ENCODE measurements at regions not wholly inside any gene's neighbourhood (a gene's known extent, or its start where the extent isn't known, plus 50 kb on each side); places are given as distances from the start of the nearest gene placed in this dataset.

- DNase-seq (ENCODE audit: low read depth, low spot score): no peak
- Histone ChIP-seq H3K9ac (ENCODE audit: insufficient read length) (no peak overlapping the region), H3K4me3 (no peak overlapping the region), H3K27ac (no peak overlapping the region), H3K36me3 (ENCODE audit: insufficient read depth, low read length) (no peaks in the 10 kb centered on the region), H3K9me3 (ENCODE audit: low read depth, low read length) (no peaks in the 10 kb centered on the region)
- no peak for TF ChIP-seq FOXP2 (optimal IDR thresholded peaks at IDR 0.05; ENCODE audit: control extremely low read depth, extremely low read length, insufficient read depth)
- no peak for TF ChIP-seq POLR2AphosphoS5 (IDR thresholded peaks at IDR 0.05; ENCODE audit: borderline replicate concordance, low read depth, low read length)
- no peak for TF ChIP-seq EZH2 (IDR thresholded peaks at IDR 0.05)
Measured at GRCh38 chr21:38912102-38912629, 106.4 kb downstream of the ETS2 start.

GRCh38 chr21:38911484-38912101 is 105.9 kb downstream of the ETS2 start:
- no peaks in the 10 kb centered on the region for H3K9me3 ChIP-seq (ENCODE audit: low read depth, low read length)
- no peak for TF ChIP-seq EZH2 (IDR thresholded peaks at IDR 0.05)
- no peak for TF ChIP-seq FOXP2 (optimal IDR thresholded peaks at IDR 0.05; ENCODE audit: control extremely low read depth, extremely low read length, insufficient read depth)
- no peak for TF ChIP-seq POLR2AphosphoS5 (IDR thresholded peaks at IDR 0.05; ENCODE audit: borderline replicate concordance, low read depth, low read length)
- no peak overlapping the region for H3K4me3 ChIP-seq
- no peak for DNase-seq (ENCODE audit: low read depth, low spot score)
- H3K9ac ChIP-seq (ENCODE audit: insufficient read length): no peak overlapping the region
- H3K27ac ChIP-seq: no peak overlapping the region
- no peaks in the 10 kb centered on the region for H3K36me3 ChIP-seq (ENCODE audit: insufficient read depth, low read length)

- no peak overlapping the region for H3K9ac ChIP-seq (ENCODE audit: insufficient read length)
- no peak overlapping the region for H3K27ac ChIP-seq
- H3K4me3 ChIP-seq: no peak overlapping the region
- H3K36me3 ChIP-seq (ENCODE audit: insufficient read depth, low read length): no peaks in the 10 kb centered on the region
- no peaks in the 10 kb centered on the region for H3K9me3 ChIP-seq (ENCODE audit: low read depth, low read length)
- no peak for TF ChIP-seq POLR2AphosphoS5 (IDR thresholded peaks at IDR 0.05; ENCODE audit: borderline replicate concordance, low read depth, low read length)
- TF ChIP-seq FOXP2 (optimal IDR thresholded peaks at IDR 0.05; ENCODE audit: control extremely low read depth, extremely low read length, insufficient read depth): no peak
- TF ChIP-seq EZH2 (IDR thresholded peaks at IDR 0.05): no peak
- no peak for DNase-seq (ENCODE audit: low read depth, low spot score)
Measured at GRCh38 chr21:38910390-38911067, 104.8 kb downstream of the ETS2 start.

DNA sequence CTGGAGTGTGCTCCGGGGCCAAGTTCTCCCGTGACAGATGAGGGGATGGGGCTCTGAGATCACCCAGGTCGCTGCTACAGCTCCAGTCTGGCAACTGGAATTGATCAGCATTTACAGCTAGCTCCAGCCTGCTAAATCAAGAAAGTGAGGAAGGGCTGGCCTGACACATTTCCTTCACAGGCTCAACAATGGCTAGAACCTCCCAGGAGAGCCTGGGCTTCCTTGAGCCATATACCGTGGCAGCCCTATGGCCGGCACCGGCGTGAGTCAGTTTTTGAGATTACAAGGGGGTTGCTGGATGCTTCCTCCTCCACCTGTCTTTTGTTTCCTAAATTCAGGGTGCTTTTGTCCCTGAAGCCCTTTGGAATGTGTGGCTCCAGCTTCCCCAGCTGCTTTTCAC is 104.2 kb downstream of the ETS2 start:
- no peak overlapping the region for H3K4me3 ChIP-seq
- H3K9ac ChIP-seq (ENCODE audit: insufficient read length): no peak overlapping the region
- no peak overlapping the region for H3K27ac ChIP-seq
- no peaks in the 10 kb centered on the region for H3K36me3 ChIP-seq (ENCODE audit: insufficient read depth, low read length)
- TF ChIP-seq POLR2AphosphoS5 (IDR thresholded peaks at IDR 0.05; ENCODE audit: borderline replicate concordance, low read depth, low read length) (no peak), FOXP2 (optimal IDR thresholded peaks at IDR 0.05; ENCODE audit: control extremely low read depth, extremely low read length, insufficient read depth) (no peak), EZH2 (IDR thresholded peaks at IDR 0.05) (no peak)
- H3K9me3 ChIP-seq (ENCODE audit: low read depth, low read length): no peaks in the 10 kb centered on the region
- no peak for DNase-seq (ENCODE audit: low read depth, low spot score)

DNA sequence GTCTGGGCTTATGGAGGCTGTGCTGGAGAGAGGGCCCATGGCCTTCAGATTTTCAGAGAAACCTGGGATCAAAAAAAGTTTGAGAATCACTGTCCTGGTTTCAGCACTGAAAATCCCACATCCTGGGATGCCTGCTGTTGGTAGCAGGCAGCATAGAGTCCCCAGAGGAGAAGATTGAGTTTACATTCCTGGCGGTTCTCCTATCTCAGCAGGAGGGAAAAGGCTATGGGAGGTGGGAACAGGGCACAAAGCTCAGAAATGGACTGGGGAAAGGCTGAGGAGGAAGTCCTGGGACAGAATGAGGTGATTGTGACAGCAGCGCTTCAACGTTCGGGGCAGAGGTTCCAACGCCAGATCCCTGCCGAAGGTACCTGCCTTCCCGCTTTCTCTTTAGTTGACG is 103.4 kb downstream of the ETS2 start:
- Histone ChIP-seq H3K4me3 (no peak overlapping the region), H3K9ac (ENCODE audit: insufficient read length) (no peak overlapping the region), H3K27ac (no peak overlapping the region), H3K9me3 (ENCODE audit: low read depth, low read length) (no peaks in the 10 kb centered on the region), H3K36me3 (ENCODE audit: insufficient read depth, low read length) (no peaks in the 10 kb centered on the region)
- no peak for TF ChIP-seq FOXP2 (optimal IDR thresholded peaks at IDR 0.05; ENCODE audit: control extremely low read depth, extremely low read length, insufficient read depth)
- no peak for TF ChIP-seq EZH2 (IDR thresholded peaks at IDR 0.05)
- TF ChIP-seq POLR2AphosphoS5 (IDR thresholded peaks at IDR 0.05; ENCODE audit: borderline replicate concordance, low read depth, low read length): no peak
- no peak for DNase-seq (ENCODE audit: low read depth, low spot score)

DNA sequence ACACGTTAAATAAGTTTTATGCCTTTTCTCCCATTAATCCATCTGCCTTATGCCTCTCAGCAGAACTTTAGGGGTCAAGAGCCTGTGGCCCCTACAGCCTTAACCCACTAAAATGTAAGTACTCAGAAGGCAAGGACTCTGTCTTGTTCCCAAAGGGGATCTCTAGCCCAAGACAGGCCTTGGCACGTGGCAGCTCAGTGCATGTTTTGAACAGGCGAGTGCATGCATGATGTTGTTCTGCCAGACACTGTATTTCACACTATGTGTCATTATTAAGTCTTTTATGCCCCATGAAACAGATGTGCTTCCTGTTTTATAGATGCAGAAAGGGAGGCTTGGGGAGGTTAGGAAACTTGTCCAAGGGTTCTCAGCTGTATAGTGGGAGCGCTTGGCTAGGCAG is 102.8 kb downstream of the ETS2 start:
- DNase-seq (ENCODE audit: low read depth, low spot score): no peak
- no peaks in the 10 kb centered on the region for H3K36me3 ChIP-seq (ENCODE audit: insufficient read depth, low read length)
- no peak overlapping the region for H3K27ac ChIP-seq
- H3K9ac ChIP-seq (ENCODE audit: insufficient read length): no peak overlapping the region
- H3K9me3 ChIP-seq (ENCODE audit: low read depth, low read length): no peaks in the 10 kb centered on the region
- no peak overlapping the region for H3K4me3 ChIP-seq
- no peak for TF ChIP-seq FOXP2 (optimal IDR thresholded peaks at IDR 0.05; ENCODE audit: control extremely low read depth, extremely low read length, insufficient read depth)
- no peak for TF ChIP-seq EZH2 (IDR thresholded peaks at IDR 0.05)

- TF ChIP-seq EZH2 (IDR thresholded peaks at IDR 0.05) (no peak), FOXP2 (optimal IDR thresholded peaks at IDR 0.05; ENCODE audit: control extremely low read depth, extremely low read length, insufficient read depth) (no peak), POLR2AphosphoS5 (IDR thresholded peaks at IDR 0.05; ENCODE audit: borderline replicate concordance, low read depth, low read length) (no peak)
- Histone ChIP-seq H3K27ac (no peak overlapping the region), H3K36me3 (ENCODE audit: insufficient read depth, low read length) (no peaks in the 10 kb centered on the region), H3K9me3 (ENCODE audit: low read depth, low read length) (no peaks in the 10 kb centered on the region), H3K4me3 (no peak overlapping the region), H3K9ac (ENCODE audit: insufficient read length) (no peak overlapping the region)
- DNase-seq (ENCODE audit: low read depth, low spot score): no peak
Measured at GRCh38 chr21:38905752-38906151, 100.0 kb downstream of the ETS2 start.

- H3K27ac ChIP-seq: no peak overlapping the region
- H3K9ac ChIP-seq (ENCODE audit: insufficient read length): no peak overlapping the region
- no peak for TF ChIP-seq FOXP2 (optimal IDR thresholded peaks at IDR 0.05; ENCODE audit: control extremely low read depth, extremely low read length, insufficient read depth)
- TF ChIP-seq POLR2AphosphoS5 (IDR thresholded peaks at IDR 0.05; ENCODE audit: borderline replicate concordance, low read depth, low read length): no peak
- no peak for TF ChIP-seq EZH2 (IDR thresholded peaks at IDR 0.05)
- no peaks in the 10 kb centered on the region for H3K36me3 ChIP-seq (ENCODE audit: insufficient read depth, low read length)
- no peak for DNase-seq (ENCODE audit: low read depth, low spot score)
- no peaks in the 10 kb centered on the region for H3K9me3 ChIP-seq (ENCODE audit: low read depth, low read length)
- no peak overlapping the region for H3K4me3 ChIP-seq
Measured at GRCh38 chr21:38905328-38905727, 99.6 kb downstream of the ETS2 start.
